ENCODE measurements at regions not wholly inside any gene's neighbourhood (a gene's known extent, or its start where the extent isn't known, plus 50 kb on each side); places are given as distances from the start of the nearest gene placed in this dataset.

- H3K4me3 Mint-ChIP-seq (ENCODE audit: unreplicated experiment) = no peak overlapping the region
These were observed 166.5 kb upstream of the RGMB start for GRCh38 chr5:98606961-98607360.

GRCh38 chr5:98608052-98608451 is 165.4 kb upstream of the RGMB start:
- TF ChIP-seq CTCF (IDR thresholded peaks at IDR 0.05; ENCODE audit: unreplicated experiment) = no peak
- DNase-seq (ENCODE audit: low spot score) = no peak
- Mint-ChIP-seq H3K27ac (ENCODE audit: unreplicated experiment) (no peak overlapping the region), H3K4me1 (ENCODE audit: unreplicated experiment) (peaks cover 12% of the 10 kb centered on the region), H3K9me3 (ENCODE audit: unreplicated experiment) (no peaks in the 10 kb centered on the region), H3K4me3 (ENCODE audit: unreplicated experiment) (no peak overlapping the region), H3K27me3 (ENCODE audit: unreplicated experiment) (no peaks in the 10 kb centered on the region), H3K36me3 (ENCODE audit: low read depth, unreplicated experiment) (no peaks in the 10 kb centered on the region)

More at GRCh38 chr5:98606961-98607360, 166.5 kb upstream of the RGMB start:
- no peak for TF ChIP-seq CTCF (IDR thresholded peaks at IDR 0.05; ENCODE audit: unreplicated experiment)
- Mint-ChIP-seq H3K27ac (ENCODE audit: unreplicated experiment) (no peak overlapping the region), H3K36me3 (ENCODE audit: low read depth, unreplicated experiment) (no peaks in the 10 kb centered on the region), H3K4me1 (ENCODE audit: unreplicated experiment) (peaks cover 9% of the 10 kb centered on the region), H3K27me3 (ENCODE audit: unreplicated experiment) (no peaks in the 10 kb centered on the region), H3K9me3 (ENCODE audit: unreplicated experiment) (no peaks in the 10 kb centered on the region)
- DNase-seq (ENCODE audit: low spot score) = no peak

- H3K27me3 Mint-ChIP-seq (ENCODE audit: unreplicated experiment) = no peaks in the 10 kb centered on the region
- TF ChIP-seq CTCF (IDR thresholded peaks at IDR 0.05; ENCODE audit: unreplicated experiment) = no peak
- H3K4me1 Mint-ChIP-seq (ENCODE audit: unreplicated experiment) = peaks cover 15% of the 10 kb centered on the region
- no peak for DNase-seq (ENCODE audit: low spot score)
- H3K27ac Mint-ChIP-seq (ENCODE audit: unreplicated experiment) = no peak overlapping the region
- no peaks in the 10 kb centered on the region for H3K9me3 Mint-ChIP-seq (ENCODE audit: unreplicated experiment)
- no peak overlapping the region for H3K4me3 Mint-ChIP-seq (ENCODE audit: unreplicated experiment)
- no peaks in the 10 kb centered on the region for H3K36me3 Mint-ChIP-seq (ENCODE audit: low read depth, unreplicated experiment)
These were observed 159.1 kb upstream of the RGMB start for GRCh38 chr5:98614341-98614740.

- Mint-ChIP-seq H3K27me3 (ENCODE audit: unreplicated experiment) (no peaks in the 10 kb centered on the region), H3K9me3 (ENCODE audit: unreplicated experiment) (no peaks in the 10 kb centered on the region), H3K4me3 (ENCODE audit: unreplicated experiment) (no peak overlapping the region), H3K27ac (ENCODE audit: unreplicated experiment) (no peak overlapping the region), H3K36me3 (ENCODE audit: low read depth, unreplicated experiment) (no peaks in the 10 kb centered on the region), H3K4me1 (ENCODE audit: unreplicated experiment) (peaks cover 5% of the 10 kb centered on the region)
- no peak for DNase-seq (ENCODE audit: low spot score)
- TF ChIP-seq CTCF (IDR thresholded peaks at IDR 0.05; ENCODE audit: unreplicated experiment) = no peak
These were observed 151.6 kb upstream of the RGMB start for GRCh38 chr5:98621821-98622220.

- Mint-ChIP-seq H3K9me3 (ENCODE audit: unreplicated experiment) (no peaks in the 10 kb centered on the region), H3K27me3 (ENCODE audit: unreplicated experiment) (peaks cover 1% of the 10 kb centered on the region)
- no peak for TF ChIP-seq CTCF (IDR thresholded peaks at IDR 0.05; ENCODE audit: unreplicated experiment)
These were observed 149.2 kb upstream of the RGMB start for GRCh38 chr5:98624145-98624880.

More at GRCh38 chr5:98624145-98624880, 149.2 kb upstream of the RGMB start:
- no peak for DNase-seq (ENCODE audit: low spot score)
- H3K36me3 Mint-ChIP-seq (ENCODE audit: low read depth, unreplicated experiment) = no peaks in the 10 kb centered on the region
- no peak overlapping the region for H3K27ac Mint-ChIP-seq (ENCODE audit: unreplicated experiment)
- H3K4me1 Mint-ChIP-seq (ENCODE audit: unreplicated experiment) = no peaks in the 10 kb centered on the region
- H3K4me3 Mint-ChIP-seq (ENCODE audit: unreplicated experiment) = no peak overlapping the region

All from endothelial cell (in vitro differentiated cells).